SU-DHL-6 (cell line): ENCODE measurements at regions not wholly inside any gene's neighbourhood (a gene's known extent, or its start where the extent isn't known, plus 50 kb on each side); places are given as distances from the start of the nearest gene placed in this dataset.

ENCODE experiments used
- H2AFZ ChIP-seq: fragments of 200-600 bp; sonication (generic); 2 replicates; pipeline ENCODE4 v1.6.1; 2014; ENCODE audit warnings: low read depth, mild to moderate bottlenecking, moderate library complexity, mixed read lengths, antibody characterized with exemption, low read length; ENCODE audit not compliant: severe bottlenecking
- H3F3A ChIP-seq: fragments of 200-600 bp; shearing (Covaris generic); 2 replicates; pipeline ENCODE4 v1.6.0; 2016; ENCODE audit warnings: antibody characterized with exemption, mild to moderate bottlenecking; ENCODE audit not compliant: insufficient read depth
- H3K27ac ChIP-seq: fragments of 200-600 bp; sonication (generic); 2 replicates; pipeline ENCODE4 v1.5.1; 2016; ENCODE audit warnings: low read depth, mild to moderate bottlenecking, low read length, moderate library complexity, mixed read lengths
- H3K27me3 ChIP-seq: fragments of 200-600 bp; sonication (generic), shearing (Covaris generic); 2 replicates; pipeline ENCODE4 v1.6.0; 2014; ENCODE audit warnings: mild to moderate bottlenecking, low read length
- H3K36me3 ChIP-seq: fragments of 200-600 bp; sonication (generic); 2 replicates; pipeline ENCODE4 v1.6.1; 2014; ENCODE audit warnings: mild to moderate bottlenecking, low read length, mixed read lengths
- H3K4me2 ChIP-seq: fragments of 300-600, 200-600 bp; shearing (Covaris generic), sonication (generic); 2 replicates; pipeline ENCODE4 v1.6.0; 2014; ENCODE audit warnings: low read length, low read depth, mild to moderate bottlenecking; ENCODE audit not compliant: poor library complexity, severe bottlenecking
- H3K4me3 ChIP-seq: fragments of 200-600 bp; sonication (generic); 2 replicates; pipeline ENCODE4 v1.5.1; 2014; ENCODE audit warnings: antibody characterized with exemption, low read length, mild to moderate bottlenecking, mixed read lengths; ENCODE audit not compliant: insufficient read depth, poor library complexity, severe bottlenecking
- H3K79me2 ChIP-seq: fragments of 200-600 bp; sonication (generic); 2 replicates; pipeline ENCODE4 v1.6.1; 2014; ENCODE audit warnings: mild to moderate bottlenecking, low read length, moderate library complexity; ENCODE audit not compliant: insufficient read depth
- H3K9ac ChIP-seq: fragments of 200-600 bp; sonication (generic); 2 replicates; pipeline ENCODE4 v1.7.0; 2014; ENCODE audit warnings: mild to moderate bottlenecking, low read length
- H3K9me2 ChIP-seq: fragments of 200-600 bp; sonication (generic); replicated peaks from 2 replicates; pipeline ENCODE4 v1.6.1; 2014; ENCODE audit warnings: low read length; ENCODE audit not compliant: insufficient read depth
- H3K9me3 ChIP-seq: fragments of 200-600 bp; sonication (generic); 2 replicates; pipeline ENCODE4 v1.6.1; 2014; ENCODE audit warnings: low read length, mixed read lengths; ENCODE audit not compliant: insufficient read depth
- H4K20me1 ChIP-seq: fragments of 200-600 bp; sonication (generic); 2 replicates; pipeline ENCODE4 v1.6.1; 2014; ENCODE audit warnings: low read depth, mild to moderate bottlenecking, antibody characterized with exemption, low read length, moderate library complexity, mixed read lengths
- EZH2phosphoT487 ChIP-seq: fragments of 200-600 bp; sonication (generic), shearing (Covaris generic); conservative IDR thresholded peaks from 2 replicates; pipeline ENCODE4 v1.6.1; 2018; ENCODE audit warnings: mild to moderate bottlenecking, antibody characterized with exemption, low read length, moderate library complexity, mixed read lengths
- TF ChIP-seq, protein P1 (sequence below): fragments of 200-600 bp; sonication (generic); IDR thresholded peaks from one replicate; pipeline ENCODE4 v1.5.1; 2017; ENCODE audit warnings: antibody characterized with exemption, mild to moderate bottlenecking, low read length, moderate library complexity; ENCODE audit not compliant: insufficient read depth, poor library complexity, severe bottlenecking

- no peaks in the 10 kb centered on the region for H3K27me3 ChIP-seq
- H3K27ac ChIP-seq: no peak overlapping the region
- no peaks in the 10 kb centered on the region for H3K9me2 ChIP-seq
- no peak overlapping the region for H2AFZ ChIP-seq
- no peaks in the 10 kb centered on the region for H3K79me2 ChIP-seq
- TF ChIP-seq, protein P1, sequence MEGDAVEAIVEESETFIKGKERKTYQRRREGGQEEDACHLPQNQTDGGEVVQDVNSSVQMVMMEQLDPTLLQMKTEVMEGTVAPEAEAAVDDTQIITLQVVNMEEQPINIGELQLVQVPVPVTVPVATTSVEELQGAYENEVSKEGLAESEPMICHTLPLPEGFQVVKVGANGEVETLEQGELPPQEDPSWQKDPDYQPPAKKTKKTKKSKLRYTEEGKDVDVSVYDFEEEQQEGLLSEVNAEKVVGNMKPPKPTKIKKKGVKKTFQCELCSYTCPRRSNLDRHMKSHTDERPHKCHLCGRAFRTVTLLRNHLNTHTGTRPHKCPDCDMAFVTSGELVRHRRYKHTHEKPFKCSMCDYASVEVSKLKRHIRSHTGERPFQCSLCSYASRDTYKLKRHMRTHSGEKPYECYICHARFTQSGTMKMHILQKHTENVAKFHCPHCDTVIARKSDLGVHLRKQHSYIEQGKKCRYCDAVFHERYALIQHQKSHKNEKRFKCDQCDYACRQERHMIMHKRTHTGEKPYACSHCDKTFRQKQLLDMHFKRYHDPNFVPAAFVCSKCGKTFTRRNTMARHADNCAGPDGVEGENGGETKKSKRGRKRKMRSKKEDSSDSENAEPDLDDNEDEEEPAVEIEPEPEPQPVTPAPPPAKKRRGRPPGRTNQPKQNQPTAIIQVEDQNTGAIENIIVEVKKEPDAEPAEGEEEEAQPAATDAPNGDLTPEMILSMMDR: no peak
- no peak for TF ChIP-seq EZH2phosphoT487
- no peaks in the 10 kb centered on the region for H3K36me3 ChIP-seq
- H3K4me3 ChIP-seq: no peak overlapping the region
- H3K9ac ChIP-seq: no peak overlapping the region
- peaks cover 11% of the 10 kb centered on the region; the same call in 1 of the 2 replicates for H3K9me3 ChIP-seq
- H4K20me1 ChIP-seq: no peaks in the 10 kb centered on the region
- no peaks in the 10 kb centered on the region for H3F3A ChIP-seq
- no peak overlapping the region for H3K4me2 ChIP-seq
Measured at GRCh38 chr3:163335429-163335828, 1742.9 kb downstream of the SI start.

DNA sequence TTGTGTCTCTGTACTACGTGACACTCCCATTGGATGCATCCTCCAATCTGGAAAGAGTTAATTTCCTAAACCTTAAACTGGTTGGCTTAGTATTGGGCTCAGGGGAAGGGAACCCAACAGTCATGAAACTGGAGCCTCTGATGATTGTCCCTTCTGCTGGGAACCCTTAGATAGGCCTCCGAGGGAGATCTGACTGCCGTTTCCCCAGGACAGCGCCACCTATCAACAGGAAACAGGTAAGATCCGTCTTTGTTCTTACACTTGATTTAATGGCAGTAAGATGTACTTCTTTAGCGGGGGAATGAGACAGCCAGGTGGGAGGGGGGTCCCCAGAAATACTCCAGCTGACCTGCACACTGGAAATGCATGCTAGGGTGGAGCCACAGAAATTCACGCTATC, 1749.6 kb downstream of the SI start:
- H3K79me2 ChIP-seq: no peaks in the 10 kb centered on the region
- peaks cover 7% of the 10 kb centered on the region; the same call in 1 of the 2 replicates for H3K9me3 ChIP-seq
- H4K20me1 ChIP-seq: no peaks in the 10 kb centered on the region
- H3K4me2 ChIP-seq: no peak overlapping the region
- H3K27me3 ChIP-seq: no peaks in the 10 kb centered on the region
- no peaks in the 10 kb centered on the region for H3K9me2 ChIP-seq
- H3K36me3 ChIP-seq: no peaks in the 10 kb centered on the region
- no peak overlapping the region for H3K27ac ChIP-seq
- no peak overlapping the region for H2AFZ ChIP-seq
- H3K9ac ChIP-seq: no peak overlapping the region
- H3K4me3 ChIP-seq: no peak overlapping the region
- no peaks in the 10 kb centered on the region for H3F3A ChIP-seq
- TF ChIP-seq, protein P1: peak; percentile 10
- TF ChIP-seq EZH2phosphoT487: no peak

GRCh38 chr3:163327086-163327485, 1751.2 kb downstream of the SI start:
- Histone ChIP-seq H3K9ac (no peak overlapping the region), H3K27me3 (no peaks in the 10 kb centered on the region), H4K20me1 (no peaks in the 10 kb centered on the region), H3K36me3 (no peaks in the 10 kb centered on the region), H3K4me2 (no peak overlapping the region), H3K27ac (no peak overlapping the region), H3K4me3 (no peak overlapping the region), H3K9me2 (no peaks in the 10 kb centered on the region), H3K9me3 (peaks cover 11% of the 10 kb centered on the region; the same call in 1 of the 2 replicates), H3F3A (no peaks in the 10 kb centered on the region; the same call in 1 of the 2 replicates), H2AFZ (peak overlapping the region; percentile 54), H3K79me2 (no peaks in the 10 kb centered on the region)
- no peak for TF ChIP-seq EZH2phosphoT487
- TF ChIP-seq, protein P1: no peak
